NCI-H146 (cell line): ENCODE measurements at regions not wholly inside any gene's neighbourhood (a gene's known extent, or its start where the extent isn't known, plus 50 kb on each side); places are given as distances from the start of the nearest gene placed in this dataset.

Source experiments
- DNase-seq: peaks from one replicate; lab custom pipeline; 2025; lab: John Stamatoyannopoulos, UW

DNA sequence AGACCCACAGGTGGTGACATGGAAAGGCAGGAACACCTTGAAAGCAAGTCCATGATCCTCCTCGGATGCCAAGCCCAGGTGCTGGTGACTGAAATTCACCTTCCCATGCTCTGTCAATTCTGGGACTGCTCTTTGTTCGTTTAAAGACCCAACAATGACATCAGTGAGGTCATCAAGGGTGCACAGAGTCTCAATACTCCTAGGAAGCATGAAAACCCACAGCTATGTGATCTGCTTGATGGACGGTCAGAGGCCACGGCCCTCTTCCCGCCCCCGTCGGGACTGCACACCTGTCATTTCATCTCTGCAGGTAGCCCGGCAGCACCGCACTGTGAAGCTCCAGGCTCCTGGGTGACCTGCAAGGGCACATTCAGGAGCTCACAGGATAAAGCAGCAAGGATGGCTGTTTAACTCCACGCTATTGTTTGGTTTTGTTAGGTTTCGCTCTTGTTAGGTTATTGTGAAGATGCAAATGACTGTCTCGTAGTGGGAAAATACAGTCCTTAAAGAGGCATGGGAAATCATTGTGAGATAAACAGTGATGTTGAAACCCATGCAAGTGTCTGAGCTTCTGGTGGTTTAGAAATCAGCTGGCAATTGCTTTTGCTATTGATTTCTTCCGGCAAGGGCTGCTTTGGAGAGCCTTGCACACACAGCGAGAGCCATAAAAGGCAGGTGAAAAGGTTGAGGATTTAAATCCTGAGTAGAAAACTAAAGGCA lies 124.8 kb upstream of the AJAP1 start:
- no peak for DNase-seq

DNA sequence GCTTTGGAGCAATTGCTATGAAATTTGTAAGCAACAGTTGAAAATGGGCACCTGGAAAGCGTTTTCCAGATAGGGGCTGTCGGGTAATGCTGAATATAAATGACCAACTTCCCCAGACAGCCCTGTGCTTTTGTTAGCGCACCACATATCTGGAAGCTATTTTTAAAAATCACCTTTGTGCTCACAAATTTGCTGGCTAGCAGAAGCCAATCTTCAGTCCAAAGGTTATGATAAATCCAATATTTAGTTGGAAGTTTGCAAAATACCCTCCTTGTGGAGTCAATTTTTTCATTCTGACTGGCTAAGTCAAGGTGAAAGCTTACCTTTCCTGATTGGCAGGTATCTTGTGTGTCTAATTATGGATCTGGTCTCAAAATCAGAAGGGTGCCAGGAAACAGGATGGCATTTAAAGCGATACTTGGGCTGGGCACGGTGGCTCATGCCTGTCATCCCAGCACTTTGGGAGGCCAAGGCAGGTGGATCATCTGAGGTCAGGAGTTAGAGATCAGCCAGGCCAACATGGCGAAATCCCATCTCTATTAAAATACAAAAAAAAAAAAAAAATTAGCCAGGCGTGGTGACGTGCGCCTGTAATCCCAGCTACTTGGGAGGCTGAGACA lies 124.1 kb upstream of the AJAP1 start:
- no peak for DNase-seq

DNA sequence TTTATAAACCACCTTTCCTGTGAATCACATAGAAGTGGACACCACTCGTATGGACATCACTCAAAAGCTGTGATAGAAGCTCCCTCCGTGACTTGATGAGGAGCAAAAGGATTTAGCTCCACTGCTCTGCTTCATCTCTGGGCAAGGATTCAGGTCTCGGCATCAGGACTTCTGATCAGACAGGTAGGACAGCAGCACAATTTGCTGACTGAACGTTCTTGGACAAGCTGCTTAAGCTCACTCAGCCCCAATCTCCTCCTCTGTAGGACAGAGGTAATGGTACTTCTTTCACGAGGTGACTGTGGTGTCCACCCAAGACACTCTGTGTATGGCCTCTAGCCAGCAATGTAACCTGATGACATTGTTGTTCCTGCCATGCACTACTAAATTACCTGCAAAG lies 122.6 kb upstream of the AJAP1 start:
- no peak for DNase-seq

DNA sequence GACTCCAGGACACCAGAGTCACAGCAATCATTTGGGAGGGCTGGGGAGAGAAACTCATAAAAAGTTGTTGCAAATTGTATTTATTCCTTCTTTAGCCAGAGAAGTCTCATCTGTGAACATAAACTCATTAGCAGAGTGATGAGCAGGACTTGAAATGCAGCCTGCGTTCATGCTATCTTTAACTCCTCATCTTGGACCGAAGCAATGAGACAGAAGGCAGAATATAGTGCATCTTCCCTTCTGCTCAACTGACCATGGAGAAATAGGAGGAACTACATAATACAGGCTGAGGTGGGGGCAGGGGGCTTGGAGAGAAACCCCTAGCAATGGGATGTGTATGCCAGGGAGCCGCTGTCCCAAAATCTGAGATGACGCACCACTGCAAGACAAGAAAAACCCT lies 121.8 kb upstream of the AJAP1 start:
- no peak for DNase-seq

DNA sequence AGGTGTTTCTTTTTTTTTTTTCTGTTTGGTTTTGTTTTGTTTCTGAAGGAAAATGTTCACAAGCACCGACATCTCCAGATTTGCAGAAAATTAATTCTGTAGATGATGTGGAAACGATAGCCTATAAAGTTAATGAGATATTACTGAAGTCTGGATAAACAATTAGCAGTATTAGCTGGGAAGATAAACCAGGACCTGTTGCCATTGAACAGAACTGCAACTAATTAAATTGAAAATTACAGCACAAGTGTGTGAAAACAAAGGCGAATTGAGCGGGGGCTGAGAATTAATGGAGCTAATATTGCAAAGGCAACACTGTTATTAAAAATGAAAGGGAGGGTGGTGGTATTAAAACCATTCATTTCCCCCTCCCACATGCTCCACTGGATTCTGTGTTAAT lies 107.5 kb upstream of the AJAP1 start:
- DNase-seq: no peak

DNA sequence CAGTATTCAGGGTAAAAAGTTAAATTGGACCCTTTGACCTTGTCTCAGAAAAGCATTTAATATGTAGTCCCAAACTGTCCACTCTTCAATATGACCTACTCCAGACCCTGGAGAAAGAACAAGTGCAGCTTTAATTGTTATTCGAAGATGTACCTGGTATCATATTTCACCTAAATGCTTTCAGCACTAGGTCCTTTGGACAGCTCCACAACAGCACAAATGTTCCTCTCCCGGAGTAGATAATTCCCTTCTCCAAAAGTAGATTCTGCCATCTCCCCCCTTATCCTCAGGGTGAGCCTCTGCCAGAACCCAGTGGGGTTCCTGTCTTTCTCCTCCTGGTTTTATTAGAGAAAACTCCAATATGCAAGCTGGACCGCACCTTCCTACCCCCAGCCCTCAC lies 104.5 kb upstream of the AJAP1 start:
- no peak for DNase-seq

DNA sequence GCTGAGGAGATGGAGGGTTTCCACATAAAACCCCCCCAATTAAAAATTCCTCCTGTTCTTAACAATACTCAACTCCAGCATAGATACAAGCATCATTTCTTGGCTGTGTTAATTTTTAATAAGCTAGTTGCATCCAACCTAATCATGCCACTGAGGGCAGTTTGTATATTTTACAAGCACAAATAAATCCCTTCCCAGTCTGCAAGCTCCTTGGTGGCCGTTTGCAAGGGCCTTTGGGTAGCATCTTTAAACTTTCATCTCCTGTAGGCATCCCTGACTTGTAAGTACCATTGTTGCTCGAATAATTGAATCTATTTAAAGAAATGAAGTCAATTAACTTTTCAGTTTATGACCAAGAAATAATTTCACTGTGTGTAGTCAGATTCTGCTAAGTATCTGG lies 103.5 kb upstream of the AJAP1 start:
- DNase-seq: no peak

DNA sequence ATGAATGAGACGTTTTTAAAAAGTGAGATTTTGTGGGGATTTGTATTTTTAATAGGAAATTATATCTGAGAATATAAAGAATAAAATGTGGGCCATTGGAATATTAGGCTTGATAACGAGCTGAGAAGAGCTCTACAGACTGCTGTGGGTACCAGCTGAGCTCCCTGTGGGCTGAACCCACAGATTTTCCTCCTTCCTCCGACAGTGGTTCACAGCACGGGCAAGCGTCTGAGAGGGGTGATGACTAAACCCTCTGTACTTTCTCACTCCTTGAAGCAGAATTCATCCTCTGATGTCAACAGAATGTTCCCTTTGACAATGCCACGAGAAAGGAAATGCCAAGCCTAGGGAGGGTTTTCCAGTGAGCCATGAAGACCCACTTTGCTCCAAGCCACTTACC lies 102.7 kb upstream of the AJAP1 start:
- no peak for DNase-seq

DNA sequence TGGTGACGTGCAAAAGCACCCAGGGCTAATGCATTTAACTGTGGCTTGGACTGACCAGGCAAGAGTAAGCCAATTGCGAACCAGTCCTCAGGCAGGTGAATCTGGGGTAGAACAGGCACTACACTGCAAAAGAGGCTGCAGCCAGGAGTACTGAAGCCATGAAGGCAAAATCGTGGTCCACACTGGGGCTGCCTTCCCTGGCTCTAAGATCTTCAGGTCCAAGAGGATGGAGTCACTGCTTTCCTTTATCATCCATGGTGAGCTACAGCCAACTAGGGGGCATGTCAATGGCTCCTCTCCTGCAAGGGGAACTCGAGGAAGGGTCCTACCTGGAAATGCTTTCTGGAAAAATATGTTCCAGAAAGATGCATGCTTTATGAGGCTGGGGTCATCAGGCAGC lies 100.6 kb upstream of the AJAP1 start:
- no peak for DNase-seq

DNA sequence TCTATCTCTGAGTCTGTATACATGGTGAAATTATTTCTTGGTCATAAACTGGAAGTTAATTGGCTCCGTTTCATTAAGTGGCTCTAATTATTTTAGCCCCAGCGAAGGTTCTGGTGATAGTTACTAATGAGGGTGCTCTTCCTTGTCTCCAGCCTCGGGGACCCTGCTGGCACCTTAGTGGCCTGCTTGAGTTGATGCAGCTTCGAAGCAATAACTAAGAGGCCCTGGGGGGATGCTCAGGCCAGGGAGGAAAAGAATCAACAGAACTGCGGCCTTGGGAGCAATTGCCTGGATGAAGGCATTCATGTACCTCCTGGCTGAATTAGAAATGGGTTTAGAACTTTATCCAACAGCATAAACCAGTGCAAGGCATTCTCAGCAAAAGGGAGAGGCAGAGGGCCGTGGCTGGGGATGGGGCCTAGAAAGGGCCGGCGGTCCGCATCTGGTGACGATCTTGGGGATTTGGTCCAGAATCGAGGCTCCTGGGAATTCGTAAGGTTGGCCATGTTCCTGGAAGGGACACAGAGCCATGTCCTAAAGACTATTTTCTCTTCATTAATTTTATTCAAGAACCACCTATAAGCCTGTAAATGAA lies 100.0 kb upstream of the AJAP1 start:
- DNase-seq: no peak

DNA sequence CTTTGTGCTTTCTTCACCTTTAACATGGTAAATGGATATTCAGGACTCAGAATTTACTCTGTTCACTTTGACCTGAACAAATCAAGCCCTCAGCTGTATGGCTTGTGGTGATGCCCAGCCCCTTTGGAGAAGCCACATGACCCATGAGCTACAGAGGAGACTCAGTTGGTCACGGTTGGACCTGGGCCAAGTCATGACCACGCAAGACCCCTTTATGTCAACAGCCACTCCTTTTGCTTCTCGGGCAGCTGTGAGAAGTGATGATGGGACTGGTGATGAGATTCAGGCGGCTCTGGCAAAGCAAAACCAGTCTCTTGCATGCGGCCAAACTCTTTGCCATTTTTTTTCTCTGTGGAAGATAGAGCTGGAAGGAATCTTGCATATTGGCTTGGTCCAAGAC lies 96.5 kb upstream of the AJAP1 start:
- no peak for DNase-seq

DNA sequence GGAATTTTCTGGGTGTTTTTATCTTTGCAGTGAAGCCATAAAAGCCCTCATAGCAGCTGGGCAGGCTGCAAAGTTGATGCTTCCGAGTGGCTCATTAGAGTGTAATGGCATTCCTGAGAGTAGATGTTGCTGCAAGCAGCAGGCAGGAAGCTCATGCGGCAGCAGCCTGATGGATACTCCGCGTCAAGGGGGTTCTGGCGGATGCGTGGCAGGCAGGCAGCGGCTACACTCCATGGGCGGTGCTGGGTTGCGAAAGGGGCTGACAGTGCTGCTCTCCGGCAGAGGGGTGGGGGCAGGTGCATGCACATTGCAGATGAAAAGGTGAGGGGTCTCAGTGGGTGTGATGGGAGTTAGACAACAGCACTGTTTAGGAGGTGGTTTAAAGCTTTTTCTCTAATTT lies 93.2 kb upstream of the AJAP1 start:
- DNase-seq: no peak

DNA sequence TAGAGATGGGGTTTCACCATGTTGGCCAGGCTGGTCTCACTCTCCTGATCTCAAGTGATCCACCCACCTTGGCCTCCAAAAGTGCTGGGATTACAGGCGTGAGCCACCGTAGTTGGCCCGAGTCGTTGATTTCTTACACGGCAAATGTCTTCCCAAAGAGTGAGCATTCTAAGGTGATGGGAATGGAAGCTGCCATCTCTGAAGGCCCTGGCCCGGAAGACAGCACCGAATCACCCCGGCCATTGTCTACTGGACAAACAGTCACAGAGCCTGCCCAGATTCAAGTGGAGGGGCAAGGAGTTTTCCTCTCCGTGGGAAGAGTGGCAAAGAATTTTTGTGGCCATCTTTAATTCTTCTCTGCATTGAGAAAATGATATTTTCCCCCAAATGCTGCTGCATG lies 92.1 kb upstream of the AJAP1 start:
- no peak for DNase-seq

DNA sequence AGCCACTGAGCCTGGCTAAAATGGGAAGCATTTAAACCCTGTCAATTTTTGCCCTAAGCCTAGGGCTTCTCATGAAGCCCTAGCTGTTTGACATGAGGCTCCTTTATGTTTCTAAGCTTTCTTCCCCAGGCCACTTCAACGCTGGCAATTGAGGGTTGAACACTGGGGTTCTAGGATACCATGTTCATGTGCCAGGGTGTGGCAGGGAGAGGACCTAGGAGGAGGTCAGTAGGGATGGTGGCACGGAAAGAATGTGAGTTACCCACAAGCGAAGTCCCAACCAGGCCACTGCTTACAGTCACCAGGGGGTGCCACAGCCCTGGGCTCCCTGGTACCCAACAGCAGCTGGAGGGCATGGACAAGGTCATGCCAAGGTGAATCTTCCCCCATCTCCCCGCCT lies 90.8 kb upstream of the AJAP1 start:
- DNase-seq: no peak

DNA sequence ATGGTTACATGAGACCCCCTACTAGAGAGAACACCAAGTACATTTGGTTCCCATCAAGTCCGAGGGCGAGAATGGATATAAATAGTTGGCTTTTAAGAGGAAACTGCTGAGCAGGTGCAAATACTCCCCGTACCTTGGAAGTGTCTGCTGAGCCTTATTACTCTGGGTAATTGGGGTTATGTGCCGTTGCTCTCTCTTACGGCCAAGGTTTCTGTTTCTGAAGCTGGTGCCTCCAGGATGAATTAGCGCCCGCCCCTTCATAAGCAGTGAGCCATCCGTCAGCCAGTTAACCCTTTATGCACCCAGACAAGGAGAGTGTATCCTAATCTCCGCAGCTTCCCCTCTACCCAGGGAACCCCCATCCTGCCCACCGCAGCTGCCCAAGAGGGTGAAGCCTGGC lies 90.4 kb upstream of the AJAP1 start:
- no peak for DNase-seq

DNA sequence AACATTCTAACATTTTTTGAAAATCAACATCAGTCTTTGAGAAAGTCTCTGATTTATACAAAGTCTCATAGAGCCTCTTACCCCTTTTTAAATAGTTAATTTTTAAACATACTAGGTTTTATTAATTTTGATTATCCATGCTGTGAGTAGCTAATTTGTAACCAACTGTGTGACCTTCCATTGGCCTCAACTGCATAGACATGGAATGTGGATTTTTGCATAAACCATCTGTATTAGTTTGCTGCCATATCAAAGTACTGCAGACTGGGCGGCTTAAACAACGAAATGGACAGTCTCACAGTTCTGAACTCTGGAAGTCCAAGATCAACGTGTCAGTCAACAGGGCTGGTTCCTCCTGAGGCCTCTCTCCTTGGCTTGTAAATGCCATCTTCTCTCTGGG lies 89.2 kb upstream of the AJAP1 start:
- DNase-seq: no peak

DNA sequence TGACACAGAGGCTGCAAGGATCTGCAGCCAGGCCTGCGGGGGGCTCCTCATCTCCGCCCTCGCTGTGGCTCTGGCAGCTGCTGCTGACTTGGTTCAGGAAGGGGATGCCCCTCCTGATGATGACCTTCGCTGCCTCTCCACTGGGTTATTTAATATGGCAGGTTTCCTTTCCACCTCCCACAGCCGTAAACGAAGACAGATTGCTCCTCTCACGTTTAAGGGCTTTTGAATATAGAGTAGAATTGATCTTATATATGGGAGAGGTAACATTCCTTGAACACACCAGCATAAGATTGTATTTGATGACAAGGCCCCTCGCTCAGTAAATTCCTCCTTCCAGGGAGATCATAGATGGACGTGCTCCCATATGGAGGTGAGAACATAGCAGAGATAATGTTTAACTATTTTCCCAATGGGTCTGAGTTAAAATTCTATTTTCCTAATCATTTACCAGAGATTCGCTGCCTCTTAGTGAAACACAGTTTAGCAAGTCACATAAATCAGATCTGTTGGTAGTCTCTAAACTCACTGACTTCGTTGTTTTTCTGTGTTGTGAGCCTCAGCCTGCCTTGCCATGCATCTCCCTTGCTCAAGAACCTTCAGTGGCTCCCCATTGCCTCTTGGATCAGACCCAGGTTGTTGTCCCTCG lies 88.5 kb upstream of the AJAP1 start:
- no peak for DNase-seq

DNA sequence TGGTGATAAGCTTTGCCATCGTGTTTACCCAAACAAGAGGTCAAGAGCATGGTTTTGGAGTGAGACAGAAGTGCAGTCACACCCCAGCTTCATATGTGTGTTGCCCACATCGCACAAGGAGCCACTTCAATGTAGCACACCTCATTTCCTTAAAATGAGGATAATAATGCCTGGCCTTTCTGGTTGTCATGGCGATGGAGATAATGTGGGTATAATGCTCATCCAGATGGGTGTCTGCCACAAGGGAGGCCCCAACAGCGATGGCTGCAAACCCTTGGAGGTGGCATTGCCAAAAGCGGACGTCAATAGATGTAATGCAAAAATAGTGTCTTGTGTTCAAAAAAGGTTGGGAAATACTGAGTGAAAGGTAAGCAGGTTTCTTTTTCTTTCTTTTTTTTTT lies 83.1 kb upstream of the AJAP1 start:
- DNase-seq: no peak

DNA sequence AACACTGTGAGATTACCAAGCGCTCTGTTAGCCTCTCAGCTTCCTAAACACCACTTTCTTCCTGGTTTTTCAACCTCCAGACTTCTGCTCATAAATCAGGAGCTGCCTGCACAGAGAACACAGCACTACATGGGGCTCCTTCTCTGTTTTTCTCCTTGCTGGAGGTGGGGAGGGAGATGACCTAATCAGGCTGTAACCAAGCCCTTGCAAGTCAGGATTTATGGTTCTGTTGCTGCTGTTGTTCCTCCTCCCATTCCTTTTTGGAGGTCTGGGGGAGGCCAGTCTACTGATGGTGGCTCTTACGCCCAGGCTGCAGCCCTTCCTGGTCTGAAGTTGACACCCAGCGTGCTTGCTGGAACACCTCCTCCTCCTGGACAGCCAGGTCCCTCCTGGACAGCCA lies 80.9 kb upstream of the AJAP1 start:
- no peak for DNase-seq

DNA sequence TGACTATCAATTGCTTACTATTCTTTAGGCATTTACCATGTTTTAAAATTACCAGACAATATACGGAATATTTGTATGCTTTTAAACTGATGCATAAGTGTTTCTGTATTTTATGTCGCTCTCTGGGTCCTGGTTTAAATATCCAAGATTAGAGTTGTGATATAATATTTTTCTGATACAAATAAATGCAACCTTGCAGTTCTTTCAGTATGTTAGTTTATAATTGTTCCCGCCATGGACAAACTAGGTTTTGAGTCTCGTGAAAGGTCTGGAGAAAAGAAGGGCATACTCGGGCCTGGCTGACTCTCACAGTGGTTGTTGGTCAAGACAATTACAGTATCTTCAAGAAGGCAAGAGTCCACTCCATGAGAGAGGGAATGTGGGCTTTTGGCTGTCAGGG lies 72.6 kb upstream of the AJAP1 start:
- no peak for DNase-seq

DNA sequence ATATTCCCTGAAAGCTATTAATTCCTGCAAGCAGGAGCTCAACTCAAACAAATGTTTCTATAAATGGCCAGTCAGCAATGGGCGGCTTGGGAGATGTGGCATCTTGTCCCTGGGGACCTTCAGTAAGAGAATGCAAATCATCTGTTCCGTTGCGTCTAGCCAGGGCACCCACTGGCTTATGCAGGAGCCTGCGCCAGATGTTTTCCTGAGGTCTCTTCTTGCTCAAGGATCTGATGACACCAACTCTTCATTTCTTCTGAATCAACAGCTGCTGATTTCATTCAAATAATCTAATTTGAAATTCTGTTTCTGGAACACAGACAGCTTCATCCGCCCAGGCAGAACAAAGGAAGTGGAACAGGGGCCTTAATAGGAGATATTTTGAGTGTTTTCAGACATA lies 70.0 kb upstream of the AJAP1 start:
- no peak for DNase-seq

DNA sequence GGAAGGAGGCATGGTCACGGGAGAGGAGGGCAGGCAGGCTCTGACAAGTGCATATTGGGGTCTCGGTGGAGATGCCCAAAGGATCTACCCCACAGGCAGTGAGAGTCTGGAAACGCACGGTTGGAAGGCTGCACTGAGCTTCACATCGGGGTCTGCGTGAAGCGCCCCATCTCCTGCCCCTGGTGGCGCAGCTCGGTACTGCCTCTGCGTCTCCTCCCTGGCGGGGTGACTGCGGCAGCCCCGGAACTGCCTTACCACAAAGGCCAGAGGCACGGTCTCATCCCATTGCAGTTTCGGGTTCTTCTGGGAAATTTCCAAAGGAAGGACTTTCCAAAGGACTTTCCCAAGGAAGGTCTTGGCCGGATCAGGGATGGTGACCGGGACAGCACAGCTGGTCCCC lies 69.2 kb upstream of the AJAP1 start:
- no peak for DNase-seq

DNA sequence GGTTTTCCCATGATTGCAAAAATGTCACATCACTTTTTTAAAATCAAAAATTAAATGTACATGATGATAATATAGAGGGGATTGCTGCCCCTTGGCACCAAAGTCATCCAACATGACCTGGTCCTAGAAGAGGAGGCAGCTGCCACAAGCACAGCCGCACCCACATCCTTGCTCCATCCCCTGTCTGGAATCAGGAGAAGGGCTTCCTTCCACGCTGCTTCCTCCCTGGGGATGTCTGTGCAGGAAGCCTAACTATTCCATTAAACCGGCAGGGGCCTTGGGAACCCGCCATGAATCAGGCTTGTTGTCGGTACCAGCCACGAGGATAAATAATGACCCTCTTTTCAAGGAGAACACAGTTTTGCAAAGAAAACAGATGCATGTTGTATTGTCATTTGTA lies 68.7 kb upstream of the AJAP1 start:
- no peak for DNase-seq
